CD4-positive, alpha-beta memory T cell (primary cell): ENCODE measurements at regions not wholly inside any gene's neighbourhood (a gene's known extent, or its start where the extent isn't known, plus 50 kb on each side); places are given as distances from the start of the nearest gene placed in this dataset.

Experiments used
- CTCF ChIA-PET: fragments of 350-600 bp; sonication (Branson Sonifier 250); formaldehyde crosslinking; loops from one replicate; lab custom pipeline; 2021; ENCODE audit warnings: inconsistent platforms; ENCODE audit not compliant: partially characterized antibody; lab: Charles Lee
- POLR2A ChIA-PET: fragments of 350-600 bp; sonication (Branson Sonifier 250); formaldehyde crosslinking; loops from one replicate; lab custom pipeline; 2021; ENCODE audit not compliant: partially characterized antibody; lab: Charles Lee
- DNase-seq, 5 donors: peaks; one replicate each; pipeline versions ENCODE4 v3.0.0 to v3.0.0-alpha.2; 2020 to 2022; ENCODE audit warnings: mixed read lengths in 1 of 5
- H3K27ac ChIP-seq: one replicate; pipeline ENCODE4 v1.7.0; 2013; ENCODE audit warnings: low read depth, low read length
- H3K27me3 ChIP-seq: 2 replicates; pipeline ENCODE4 v1.7.0; 2013; ENCODE audit warnings: mild to moderate bottlenecking, low read length, moderate library complexity; ENCODE audit not compliant: insufficient read depth
- H3K36me3 ChIP-seq: 2 replicates; pipeline ENCODE4 v1.7.0; 2013; ENCODE audit warnings: mild to moderate bottlenecking, low read length, moderate library complexity; ENCODE audit not compliant: insufficient read depth
- H3K4me1 ChIP-seq: 2 replicates; pipeline ENCODE4 v1.7.0; 2013; ENCODE audit warnings: mild to moderate bottlenecking, low read length, moderate library complexity; ENCODE audit not compliant: insufficient read depth
- H3K4me3 ChIP-seq, 2 donors: one replicate each; pipeline ENCODE4 v1.7.0; 2013; ENCODE audit warnings: low read length in 2 of 2, mild to moderate bottlenecking in 1 of 2
- H3K9me3 ChIP-seq, 2 donors: one replicate each; pipeline ENCODE4 v1.7.0; 2013; ENCODE audit warnings: low read length in 2 of 2, control low read depth in 1 of 2; ENCODE audit not compliant: control insufficient read depth in 1 of 2
- H3K27ac Mint-ChIP-seq, 7 donors: one replicate each; pipeline ENCODE4 v1.8.0; 2020 to 2021; ENCODE audit warnings: mixed read lengths in 7 of 7, mild to moderate bottlenecking in 6 of 7, inconsistent platforms in 3 of 7, moderate library complexity in 3 of 7
- H3K27me3 Mint-ChIP-seq, 2 donors: one replicate each; pipeline ENCODE4 v1.8.0; 2020 to 2021; ENCODE audit warnings: mixed read lengths in 2 of 2
- H3K36me3 Mint-ChIP-seq, 2 donors: one replicate each; pipeline ENCODE4 v1.8.0; 2020 to 2021; ENCODE audit warnings: mixed read lengths in 2 of 2, inconsistent platforms in 1 of 2, mild to moderate bottlenecking in 1 of 2
- H3K4me1 Mint-ChIP-seq, 4 donors: one replicate each; pipeline ENCODE4 v1.8.0; 2020 to 2021; ENCODE audit warnings: mixed read lengths in 4 of 4, mild to moderate bottlenecking in 1 of 4
- H3K4me3 Mint-ChIP-seq, 8 donors: one replicate each; pipeline ENCODE4 v1.8.0; 2020 to 2021; ENCODE audit warnings: mixed read lengths in 8 of 8, mild to moderate bottlenecking in 7 of 8, moderate library complexity in 6 of 8, inconsistent platforms in 3 of 8
- H3K9me3 Mint-ChIP-seq, 8 donors: one replicate each; pipeline ENCODE4 v1.8.0; 2020 to 2021; ENCODE audit warnings: mixed read lengths in 8 of 8, mild to moderate bottlenecking in 5 of 8, inconsistent platforms in 3 of 8, moderate library complexity in 1 of 8
- intact Hi-C: fragments of 100-400 bp; cut with micrococcal nuclease; formaldehyde crosslinking; loops from one replicate; pipeline ENCODE4 v1.15.1; 2023

DNA sequence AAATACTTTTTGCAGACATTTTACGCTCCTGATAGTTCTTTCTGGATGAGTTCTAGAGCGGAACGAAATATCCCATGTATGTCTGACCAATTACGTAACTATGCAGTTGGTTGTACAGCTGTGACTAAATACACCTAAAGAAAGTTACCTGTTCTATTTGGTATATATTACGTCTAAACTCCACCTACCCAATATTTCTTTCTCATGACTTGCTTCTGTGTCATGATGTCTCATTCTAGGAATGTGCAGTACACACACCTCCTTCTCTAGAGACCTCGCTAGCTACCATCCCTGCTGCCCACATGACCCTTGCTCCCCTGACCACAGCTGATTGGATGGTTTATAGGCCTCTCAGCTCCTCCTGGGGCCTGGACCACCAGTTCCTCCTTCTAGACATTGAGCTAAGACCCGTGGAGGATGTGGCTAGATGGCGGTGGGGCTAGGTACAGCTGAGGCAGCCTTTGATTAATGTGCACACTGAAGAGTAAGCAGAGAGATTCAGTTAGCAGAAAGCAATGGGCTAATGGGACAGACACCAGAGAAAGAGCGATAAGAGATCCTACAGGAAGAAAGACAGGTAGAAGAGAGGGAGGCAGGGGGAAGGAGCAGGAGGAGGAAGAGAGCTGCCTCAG lies 422.1 kb downstream of the COG6 start:
- Mint-ChIP-seq H3K4me3 (no peak overlapping the region), H3K4me1 (peaks cover 0 to 2% (median under 1%) of the 10 kb centered on the region in 4 donors), H3K9me3 (peaks cover 0 to 2% (median 0%) of the 10 kb centered on the region in 8 donors), H3K27ac (peak overlapping the region in 1 of 7 donors; percentile 31), H3K27me3 (no peaks in the 10 kb centered on the region), H3K36me3 (no peaks in the 10 kb centered on the region)
- H3K27ac ChIP-seq: no peak overlapping the region
- H3K36me3 ChIP-seq: no peaks in the 10 kb centered on the region
- H3K4me1 ChIP-seq: no peaks in the 10 kb centered on the region
- no peaks in the 10 kb centered on the region for H3K9me3 ChIP-seq
- no peaks in the 10 kb centered on the region for H3K27me3 ChIP-seq
- CTCF ChIA-PET: interaction anchor here (3.8 kb wide), 1 partner anchor 9 kb away, joined by 22 read pairs; no protein-coding TSS in a partner anchor
- POLR2A ChIA-PET: no interaction called here
- intact Hi-C loops: no loop called here
- no peak overlapping the region for H3K4me3 ChIP-seq
- no peak for DNase-seq

DNA sequence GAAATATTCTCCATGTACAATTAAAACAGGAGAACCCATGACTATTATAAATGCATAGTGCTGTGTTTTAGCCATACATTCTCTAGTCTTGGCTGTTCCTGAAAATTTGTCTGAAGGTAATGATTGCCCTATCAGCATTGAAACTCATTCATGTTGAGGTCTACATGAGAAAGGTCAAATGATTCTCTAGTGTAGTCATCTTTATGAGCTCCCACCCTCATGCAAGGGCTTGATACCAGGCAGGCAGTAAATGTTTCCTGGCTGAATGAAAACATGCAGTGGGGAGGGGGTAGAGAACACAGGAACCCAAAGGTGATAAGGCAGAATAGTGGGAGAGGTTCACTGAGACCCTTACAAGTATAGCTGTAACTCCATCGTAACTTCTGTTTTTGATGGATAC lies 424.3 kb downstream of the COG6 start:
- Histone ChIP-seq H3K4me1 (no peaks in the 10 kb centered on the region), H3K27ac (no peak overlapping the region), H3K4me3 (no peak overlapping the region), H3K36me3 (no peaks in the 10 kb centered on the region), H3K9me3 (no peaks in the 10 kb centered on the region), H3K27me3 (no peaks in the 10 kb centered on the region)
- intact Hi-C loops: no loop called here
- H3K9me3 Mint-ChIP-seq: peaks cover 0 to 2% (median 0%) of the 10 kb centered on the region in 8 donors
- no peak overlapping the region for H3K4me3 Mint-ChIP-seq
- CTCF ChIA-PET: interaction anchor here (0.8 to 3.8 kb wide), 3 partner anchors 9 to 16 kb away, joined by 3 to 22 read pairs (median 3); no protein-coding TSS in a partner anchor
- no peak overlapping the region for H3K27ac Mint-ChIP-seq
- H3K36me3 Mint-ChIP-seq: no peaks in the 10 kb centered on the region
- no peaks in the 10 kb centered on the region for H3K27me3 Mint-ChIP-seq
- DNase-seq: no peak
- POLR2A ChIA-PET: interaction anchor here (1.1 to 1.5 kb wide), 2 partner anchors 104 to 107 kb away, joined by 3 read pairs; no protein-coding TSS in a partner anchor
- peaks cover 0 to 2% (median under 1%) of the 10 kb centered on the region in 4 donors for H3K4me1 Mint-ChIP-seq

DNA sequence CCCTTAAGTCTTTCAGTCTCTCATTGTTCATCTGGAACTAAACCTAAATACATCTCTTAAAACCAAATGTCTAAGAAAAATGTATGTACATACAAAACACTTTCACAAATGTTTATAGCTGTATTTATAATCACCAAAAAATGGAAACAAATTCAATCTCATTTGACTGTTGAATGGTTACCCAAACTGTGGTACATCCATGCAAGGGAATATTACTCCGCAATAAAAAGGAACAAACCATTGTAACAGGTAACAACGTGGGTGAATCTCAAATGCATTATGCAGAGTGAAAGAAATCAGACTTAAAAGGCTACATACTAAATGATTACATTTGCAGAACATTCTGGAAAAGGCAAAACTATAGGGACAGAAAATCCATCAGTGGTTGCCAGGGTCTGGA lies 425.2 kb downstream of the COG6 start:
- peaks cover 0 to 1% (median 0%) of the 10 kb centered on the region in 4 donors for H3K4me1 Mint-ChIP-seq
- peaks cover 0 to 2% (median 0%) of the 10 kb centered on the region in 8 donors for H3K9me3 Mint-ChIP-seq
- ChIA-PET CTCF (interaction anchor here (3.8 kb wide), 1 partner anchor 12 kb away, joined by 22 read pairs; no protein-coding TSS in a partner anchor), POLR2A (no interaction called here)
- no peak overlapping the region for H3K4me3 Mint-ChIP-seq
- H3K27ac Mint-ChIP-seq: no peak overlapping the region
- Histone ChIP-seq H3K9me3 (no peaks in the 10 kb centered on the region), H3K4me1 (no peaks in the 10 kb centered on the region), H3K27me3 (no peaks in the 10 kb centered on the region), H3K36me3 (no peaks in the 10 kb centered on the region), H3K27ac (no peak overlapping the region), H3K4me3 (no peak overlapping the region)
- H3K36me3 Mint-ChIP-seq: no peaks in the 10 kb centered on the region
- intact Hi-C loops: no loop called here
- no peak for DNase-seq
- no peaks in the 10 kb centered on the region for H3K27me3 Mint-ChIP-seq

DNA sequence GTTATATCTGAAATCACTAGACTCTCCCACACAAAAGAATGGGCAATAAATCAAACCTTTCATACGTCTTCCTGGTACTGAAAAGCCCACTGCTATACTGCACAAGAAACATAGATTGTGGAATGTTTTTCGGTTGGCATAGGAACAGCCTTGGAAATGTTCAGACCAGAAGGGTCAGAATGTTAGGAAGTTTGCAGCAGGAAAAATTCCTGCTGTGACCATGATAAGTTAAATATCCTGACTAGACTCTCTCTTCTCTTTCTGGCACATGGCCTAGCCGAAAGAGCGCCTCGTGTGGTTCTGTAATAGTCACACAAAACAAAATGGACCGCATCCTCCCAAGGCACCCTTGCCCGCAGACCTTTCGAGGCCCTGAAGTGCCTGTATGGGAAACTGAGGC lies 427.2 kb downstream of the COG6 start:
- no peaks in the 10 kb centered on the region for H3K36me3 Mint-ChIP-seq
- H3K4me3 Mint-ChIP-seq: no peak overlapping the region
- H3K27me3 Mint-ChIP-seq: no peaks in the 10 kb centered on the region
- no peak overlapping the region for H3K27ac Mint-ChIP-seq
- intact Hi-C loops: no loop called here
- H3K4me1 Mint-ChIP-seq: no peaks in the 10 kb centered on the region
- no peaks in the 10 kb centered on the region for H3K4me1 ChIP-seq
- no peak overlapping the region for H3K27ac ChIP-seq
- no peak overlapping the region for H3K4me3 ChIP-seq
- ChIA-PET POLR2A (no interaction called here), CTCF (interaction anchor here (0.6 to 1.4 kb wide), 2 partner anchors 14 to 579 kb away, joined by 3 to 4 read pairs; no protein-coding TSS in a partner anchor)
- no peaks in the 10 kb centered on the region for H3K36me3 ChIP-seq
- H3K9me3 ChIP-seq: no peaks in the 10 kb centered on the region
- no peaks in the 10 kb centered on the region for H3K27me3 ChIP-seq
- DNase-seq: no peak
- peaks cover 0 to 2% (median 0%) of the 10 kb centered on the region in 8 donors for H3K9me3 Mint-ChIP-seq

DNA sequence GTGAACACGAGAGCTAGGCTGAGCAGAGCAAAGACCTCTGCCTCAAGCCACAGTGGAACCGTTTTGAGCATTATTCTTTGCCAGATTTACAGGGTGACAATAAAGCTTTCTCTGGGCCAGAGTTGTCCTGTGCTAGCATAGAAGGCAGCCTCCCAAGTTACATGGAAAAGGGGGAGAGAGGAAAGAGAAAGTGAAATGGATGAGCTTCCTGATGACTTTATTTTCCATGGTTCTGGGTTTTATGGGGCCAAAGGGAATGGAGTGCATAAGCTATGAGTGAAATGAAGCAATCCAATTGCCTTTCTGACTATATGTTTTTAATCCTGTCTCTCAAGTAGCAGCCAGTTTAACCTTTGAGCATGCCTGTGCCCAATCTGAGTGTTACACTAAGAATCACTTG lies 428.4 kb downstream of the COG6 start:
- H3K27me3 ChIP-seq: no peaks in the 10 kb centered on the region
- no peaks in the 10 kb centered on the region for H3K27me3 Mint-ChIP-seq
- DNase-seq: no peak
- no peaks in the 10 kb centered on the region for H3K36me3 Mint-ChIP-seq
- no peak overlapping the region for H3K4me3 Mint-ChIP-seq
- H3K27ac ChIP-seq: no peak overlapping the region
- H3K4me3 ChIP-seq: no peak overlapping the region
- peaks cover 0 to 2% (median 0%) of the 10 kb centered on the region in 8 donors for H3K9me3 Mint-ChIP-seq
- no peaks in the 10 kb centered on the region for H3K4me1 Mint-ChIP-seq
- intact Hi-C loops: no loop called here
- ChIA-PET POLR2A (interaction anchor here (1.1 kb wide), 1 partner anchor 581 kb away, joined by 3 read pairs; no protein-coding TSS in a partner anchor), CTCF (interaction anchor here (0.6 to 1.2 kb wide), 2 partner anchors 9 to 585 kb away, joined by 3 read pairs; no protein-coding TSS in a partner anchor)
- no peaks in the 10 kb centered on the region for H3K36me3 ChIP-seq
- H3K4me1 ChIP-seq: no peaks in the 10 kb centered on the region
- H3K27ac Mint-ChIP-seq: no peak overlapping the region
- no peaks in the 10 kb centered on the region for H3K9me3 ChIP-seq

DNA sequence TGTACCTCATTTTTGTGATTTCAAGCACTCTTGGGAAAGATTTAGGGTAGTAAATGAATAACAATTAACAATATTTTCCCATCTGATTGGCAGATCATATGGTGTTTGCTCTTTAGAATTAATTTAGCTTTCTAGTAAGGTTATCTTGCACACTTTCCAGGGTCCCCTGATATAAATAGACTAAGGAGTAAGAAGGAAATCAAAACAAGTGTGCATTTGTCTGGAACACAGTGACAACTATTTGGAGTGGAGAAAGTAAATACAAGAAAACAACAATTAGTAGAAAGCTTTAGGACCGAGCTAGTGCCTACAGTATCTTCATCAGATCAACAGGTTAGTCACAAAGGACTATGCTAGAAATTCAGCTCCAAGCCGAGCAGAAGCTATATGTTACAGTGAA lies 429.5 kb downstream of the COG6 start:
- Mint-ChIP-seq H3K27me3 (no peaks in the 10 kb centered on the region), H3K4me1 (no peaks in the 10 kb centered on the region), H3K36me3 (no peaks in the 10 kb centered on the region), H3K9me3 (peaks cover 0 to 2% (median 0%) of the 10 kb centered on the region in 8 donors), H3K27ac (peak overlapping the region in 1 of 7 donors; percentile 48), H3K4me3 (no peak overlapping the region)
- DNase-seq: no peak
- Histone ChIP-seq H3K27ac (no peak overlapping the region), H3K4me3 (no peak overlapping the region), H3K4me1 (no peaks in the 10 kb centered on the region), H3K9me3 (no peaks in the 10 kb centered on the region), H3K27me3 (no peaks in the 10 kb centered on the region), H3K36me3 (no peaks in the 10 kb centered on the region)
- ChIA-PET POLR2A (interaction anchor here (0.8 to 1.2 kb wide), 4 partner anchors 9 to 580 kb away, joined by 3 to 4 read pairs (median 4); no protein-coding TSS in a partner anchor), CTCF (interaction anchor here (1.6 kb wide), 1 partner anchor 16 kb away, joined by 6 read pairs; no protein-coding TSS in a partner anchor)
- intact Hi-C loops: no loop called here

DNA sequence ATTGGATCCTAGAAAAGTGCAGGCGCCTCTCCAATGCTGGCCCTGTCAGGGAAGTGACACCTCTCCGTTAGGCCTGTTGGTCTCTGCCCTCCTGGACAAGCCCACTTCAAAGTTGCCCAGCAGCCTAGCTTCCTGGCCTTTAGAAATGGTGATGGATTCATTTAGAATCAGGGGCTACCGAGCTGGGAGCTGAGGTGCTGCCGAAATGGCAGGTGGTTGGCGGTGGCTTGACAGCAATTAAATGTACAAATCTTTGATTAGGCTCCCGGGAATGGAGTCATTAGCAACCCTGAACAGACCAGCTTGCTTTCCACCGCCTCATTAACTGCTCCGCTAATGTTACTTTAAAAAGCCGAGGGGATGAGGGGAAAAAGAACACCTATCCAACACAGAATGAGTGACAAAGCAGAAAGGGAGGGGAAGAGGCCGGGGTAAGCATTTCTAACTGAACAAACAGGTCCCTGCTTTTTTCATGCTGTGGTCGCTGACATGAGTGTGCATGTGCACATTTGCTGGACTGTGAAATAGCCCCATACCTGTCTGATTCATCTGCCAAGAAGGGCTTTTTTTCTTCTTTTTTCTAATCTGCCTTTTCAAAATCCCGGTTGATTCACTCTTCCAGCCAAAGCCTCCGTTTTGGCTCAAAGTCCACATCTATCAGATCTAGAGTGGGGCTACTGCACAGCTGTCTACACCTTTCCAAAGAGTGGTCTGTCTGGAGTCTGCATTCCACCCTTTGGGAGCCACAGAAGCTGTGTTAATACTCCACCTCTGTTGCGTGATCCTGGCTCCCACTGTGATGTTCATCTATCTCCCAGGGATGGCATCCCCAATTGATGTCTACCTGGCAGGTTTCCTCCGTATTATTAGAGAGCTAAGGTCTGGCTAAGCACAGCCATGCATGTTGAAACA lies 431.9 kb downstream of the COG6 start:
- no peak overlapping the region for H3K4me3 Mint-ChIP-seq
- Histone ChIP-seq H3K27me3 (no peaks in the 10 kb centered on the region), H3K9me3 (no peaks in the 10 kb centered on the region), H3K36me3 (no peaks in the 10 kb centered on the region), H3K4me1 (no peaks in the 10 kb centered on the region), H3K4me3 (no peak overlapping the region), H3K27ac (no peak overlapping the region)
- H3K36me3 Mint-ChIP-seq: no peaks in the 10 kb centered on the region
- ChIA-PET CTCF (interaction anchor here (0.7 kb wide), 1 partner anchor 14 kb away, joined by 3 read pairs; no protein-coding TSS in a partner anchor), POLR2A (no interaction called here)
- no peaks in the 10 kb centered on the region for H3K27me3 Mint-ChIP-seq
- no peaks in the 10 kb centered on the region for H3K4me1 Mint-ChIP-seq
- intact Hi-C loops: no loop called here
- H3K27ac Mint-ChIP-seq: no peak overlapping the region
- no peak for DNase-seq
- H3K9me3 Mint-ChIP-seq: no peaks in the 10 kb centered on the region
